ENCODE measurements at regions not wholly inside any gene's neighbourhood (a gene's known extent, or its start where the extent isn't known, plus 50 kb on each side); places are given as distances from the start of the nearest gene placed in this dataset.
"Not testable (repeated sequence)": the region's sequence is repeated elsewhere in the genome, so short reads cannot be mapped to it uniquely, and the experiment has no call there.

DNA sequence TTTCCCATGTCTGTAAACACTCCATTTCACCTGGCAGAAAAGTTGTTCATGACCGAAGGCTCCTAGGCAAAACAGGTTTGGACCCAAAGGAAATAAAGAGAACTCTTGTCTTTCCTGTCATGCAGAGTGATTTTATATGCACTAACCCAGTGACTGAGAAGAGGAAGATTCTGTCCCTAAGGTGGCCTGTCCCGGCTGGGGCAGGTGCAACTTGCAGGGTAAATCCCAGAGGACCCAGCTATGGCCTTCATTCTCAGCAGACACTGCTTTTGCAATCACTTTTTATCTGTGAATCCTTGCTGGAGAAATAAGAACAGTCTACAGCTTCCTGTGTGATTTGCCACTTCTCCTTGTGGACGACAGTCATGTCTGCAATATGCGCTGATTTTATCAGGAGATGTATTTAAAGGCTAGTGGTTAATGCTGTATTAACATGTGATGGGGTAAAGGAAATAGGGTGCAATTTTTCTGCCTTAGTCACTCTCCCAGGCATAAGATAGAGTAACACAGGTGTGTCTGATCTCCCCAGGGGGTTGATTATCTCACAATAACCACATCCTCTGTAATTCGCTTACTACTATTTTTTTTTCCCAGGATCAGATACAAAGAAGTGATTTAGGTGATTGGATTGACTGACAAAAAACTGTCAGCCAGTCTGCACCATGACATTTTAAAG is 696.8 kb upstream of the SOX9 start:
- DNase-seq, result no peak

DNA sequence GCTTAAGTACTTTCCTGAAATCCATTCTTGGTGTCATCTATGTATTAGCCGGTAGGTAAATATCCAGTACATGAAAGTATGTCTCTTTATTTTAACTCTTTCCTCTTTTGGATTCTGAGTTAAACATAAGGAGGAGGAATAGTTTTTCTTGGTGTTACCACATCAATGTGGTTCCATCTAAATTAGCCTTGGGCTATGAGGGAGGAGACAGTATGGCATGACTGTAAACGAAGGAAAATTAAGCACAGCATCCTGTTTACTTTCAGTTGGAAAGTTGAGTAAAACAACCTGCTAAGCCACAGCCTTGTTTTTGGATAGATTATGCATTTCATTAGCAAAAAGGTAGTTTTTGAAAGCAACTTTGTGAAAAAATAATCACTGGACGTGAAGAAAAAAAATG is 693.0 kb upstream of the SOX9 start:
- no peak for DNase-seq

DNA sequence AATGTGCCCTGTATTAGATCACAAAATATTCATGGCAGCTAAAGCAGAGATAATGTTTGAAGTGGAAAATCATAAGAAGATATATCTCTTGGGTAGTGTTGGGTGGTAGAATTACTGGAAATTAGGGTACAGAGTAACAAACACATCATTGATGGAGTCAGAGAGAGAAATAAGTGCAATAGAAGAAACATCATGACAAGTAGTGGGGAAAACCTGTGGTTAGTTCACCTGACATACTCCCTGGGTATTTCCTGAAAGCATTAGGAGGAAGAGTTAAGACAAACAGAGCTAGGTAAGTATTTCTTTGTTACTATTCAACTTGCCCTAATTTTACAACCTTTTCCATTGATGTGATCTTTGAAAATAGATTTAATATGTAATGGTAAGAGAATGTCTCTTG is 691.9 kb upstream of the SOX9 start:
- DNase-seq, result no peak

- DNase-seq, result no peak
These were observed 690.5 kb upstream of the SOX9 start for GRCh38 chr17:71430281-71430680.

DNA sequence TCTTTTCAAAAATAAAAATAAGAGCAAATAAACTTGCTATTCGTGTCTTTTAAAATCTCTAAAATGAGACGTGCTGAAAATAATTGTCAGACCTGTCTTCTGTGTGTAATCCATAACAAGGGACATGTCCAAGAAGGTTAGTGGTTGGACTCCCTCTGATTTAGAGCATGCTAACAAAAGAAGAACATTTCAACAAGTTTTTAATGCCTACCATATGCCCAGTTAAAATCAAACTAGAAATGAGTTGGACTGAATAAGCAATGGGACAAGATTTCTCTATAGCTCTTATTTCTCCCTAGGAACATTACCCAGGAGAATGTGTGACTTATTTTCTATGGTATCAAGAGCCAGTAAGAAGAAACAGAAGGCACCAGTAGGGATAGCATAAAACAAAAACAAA is 689.7 kb upstream of the SOX9 start:
- DNase-seq, result no peak

DNA sequence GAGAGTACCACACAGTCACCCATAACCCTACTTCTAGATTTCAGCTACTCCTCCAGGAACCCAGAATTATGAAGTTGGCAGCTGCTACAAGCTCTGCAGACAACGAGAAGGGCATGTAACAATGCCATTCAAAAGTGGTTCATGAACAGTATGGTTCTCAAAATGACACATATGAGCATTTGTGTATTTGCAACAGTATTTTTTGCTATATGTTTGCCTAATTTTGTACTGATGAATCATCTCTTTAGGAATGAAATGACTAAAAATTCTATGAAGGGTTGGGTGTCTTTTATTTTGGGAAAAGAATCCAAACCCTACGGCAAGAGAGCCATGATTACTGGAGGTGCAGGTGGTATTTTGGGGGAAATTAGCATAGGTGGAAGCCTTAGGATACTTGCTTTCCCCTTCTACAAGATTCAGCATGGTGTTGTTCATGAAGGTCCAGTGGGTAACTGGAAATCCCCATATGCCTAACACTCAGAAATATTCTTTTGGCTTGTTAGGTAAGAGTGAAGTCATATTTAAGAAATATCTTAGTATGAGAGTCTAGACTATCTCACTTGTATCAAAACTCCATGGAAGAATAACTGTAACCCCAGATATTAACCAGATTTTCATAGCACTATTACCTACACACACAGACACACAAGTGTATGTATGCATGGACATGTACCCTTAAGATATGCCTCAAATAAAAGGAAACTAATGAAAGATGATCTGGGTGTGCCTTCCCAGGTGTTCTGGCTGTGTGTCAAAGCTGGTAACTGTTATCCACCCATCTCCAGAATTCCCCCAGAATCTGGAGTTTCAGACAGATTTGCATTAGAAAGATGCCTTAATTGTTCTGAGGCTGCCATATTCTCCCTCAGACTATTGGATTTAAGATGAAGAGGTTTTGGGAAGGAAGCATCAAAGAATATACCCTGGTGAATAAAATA is 688.2 kb upstream of the SOX9 start:
- no peak for DNase-seq

DNA sequence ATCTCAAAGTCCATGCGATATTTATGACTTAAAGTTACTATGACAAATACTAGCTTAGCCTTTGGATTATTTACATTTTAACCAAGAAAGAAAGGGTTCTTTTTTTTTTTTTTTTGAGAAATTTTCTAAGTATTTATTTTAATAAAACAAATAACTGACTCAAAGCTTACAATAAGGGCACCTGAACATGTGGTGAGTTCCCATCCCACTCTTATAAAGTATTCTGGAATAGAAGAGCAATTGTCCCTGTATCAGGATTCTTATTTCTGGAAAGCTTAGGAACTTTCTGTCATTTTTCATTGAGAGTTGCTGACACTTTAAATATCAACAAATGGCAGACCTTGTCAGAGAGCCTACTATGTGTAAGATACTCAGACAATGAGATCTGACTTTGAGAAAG is 686.1 kb upstream of the SOX9 start:
- DNase-seq, result no peak

GRCh38 chr17:71436479-71436878 is 684.3 kb upstream of the SOX9 start:
- DNase-seq, result no peak

DNA sequence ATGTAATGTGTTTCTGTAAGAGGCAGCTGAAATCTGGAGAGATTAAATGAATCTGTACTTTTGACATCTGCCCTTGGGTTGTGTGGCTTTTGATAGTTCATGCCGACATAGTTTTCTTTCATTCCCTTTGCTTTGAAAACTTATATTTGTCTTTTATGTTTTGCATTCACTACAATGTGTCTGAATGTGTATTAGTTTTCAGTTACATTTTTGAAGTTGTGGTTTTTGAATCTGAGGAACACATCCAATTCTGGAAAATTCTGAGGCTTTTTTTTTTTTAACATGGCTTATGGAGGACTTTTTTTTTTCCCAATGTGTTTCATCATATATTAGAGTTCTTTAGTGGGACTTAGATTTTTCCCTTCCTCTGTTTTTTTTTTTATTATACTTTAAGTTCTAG is 683.7 kb upstream of the SOX9 start:
- DNase-seq, result no peak

DNA sequence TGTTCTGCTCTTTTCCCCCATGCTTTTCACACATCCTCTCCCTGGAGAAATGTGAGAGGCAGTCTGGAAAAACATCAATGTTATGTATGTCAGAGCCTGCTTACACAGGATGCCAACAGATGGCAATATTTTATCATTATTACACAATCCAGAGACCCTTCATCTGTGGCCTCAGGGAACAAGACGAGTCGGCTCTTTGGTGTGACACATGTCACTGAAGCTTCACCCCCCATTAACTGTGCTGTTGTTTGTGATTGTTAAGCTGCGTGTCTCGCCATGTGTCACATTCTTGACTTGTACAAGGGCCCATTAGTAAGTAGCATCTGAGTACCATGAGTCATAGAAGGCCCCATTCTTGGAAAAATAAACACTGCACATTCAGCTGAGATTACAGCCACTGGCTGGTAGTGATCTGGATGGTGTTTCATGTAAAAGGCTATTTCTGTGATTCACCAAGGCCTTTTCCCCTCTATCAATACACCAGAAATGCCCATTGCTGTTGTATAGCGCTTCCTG is 682.1 kb upstream of the SOX9 start:
- no peak for DNase-seq

DNA sequence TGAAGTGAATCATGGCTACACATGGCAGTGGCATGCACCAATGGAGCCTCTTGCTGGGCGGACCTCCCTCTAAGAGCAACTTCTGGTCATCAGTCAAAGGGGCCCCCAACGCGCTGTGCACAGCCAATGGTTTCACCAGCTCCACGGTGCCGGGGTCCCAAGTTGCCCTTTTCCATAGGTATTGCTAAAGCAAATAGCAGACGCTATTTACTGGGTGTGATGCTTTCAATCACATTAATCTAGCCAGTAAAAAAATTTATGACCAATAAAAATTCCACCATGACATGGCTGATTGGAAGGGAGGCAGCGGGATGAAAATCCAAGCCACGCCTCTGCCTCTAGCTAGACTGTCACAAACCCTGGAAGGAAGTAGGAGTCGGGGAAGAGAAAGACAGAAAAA is 680.3 kb upstream of the SOX9 start:
- DNase-seq, result no peak

- no peak for DNase-seq
These were observed 679.7 kb upstream of the SOX9 start for GRCh38 chr17:71441098-71441497.

GRCh38 chr17:71444078-71444477 is 676.7 kb upstream of the SOX9 start:
- no peak for DNase-seq

- DNase-seq, result no peak
These were observed 674.0 kb upstream of the SOX9 start for GRCh38 chr17:71446645-71447437.

DNA sequence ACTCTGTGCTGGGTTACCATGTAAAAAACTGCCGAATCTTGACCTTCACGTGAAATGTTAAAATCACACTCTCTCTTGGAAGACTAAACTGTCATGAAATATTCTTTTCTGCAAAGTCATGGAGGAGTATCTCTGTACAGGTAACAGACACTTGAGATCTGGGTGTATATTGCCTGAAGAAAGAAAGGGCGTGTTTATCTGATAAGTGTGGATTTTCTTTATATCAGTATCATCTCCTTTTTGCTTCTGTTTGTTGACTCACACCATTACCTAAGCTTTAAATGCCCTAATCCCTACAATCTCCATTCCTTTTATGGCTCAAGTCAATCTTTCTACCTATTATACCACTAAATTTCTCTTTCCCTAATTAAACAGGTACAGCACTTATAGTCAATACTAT is 673.2 kb upstream of the SOX9 start:
- no peak for DNase-seq

- DNase-seq, result not testable (repeated sequence)
These were observed 670.2 kb upstream of the SOX9 start for GRCh38 chr17:71450657-71451056.

DNA sequence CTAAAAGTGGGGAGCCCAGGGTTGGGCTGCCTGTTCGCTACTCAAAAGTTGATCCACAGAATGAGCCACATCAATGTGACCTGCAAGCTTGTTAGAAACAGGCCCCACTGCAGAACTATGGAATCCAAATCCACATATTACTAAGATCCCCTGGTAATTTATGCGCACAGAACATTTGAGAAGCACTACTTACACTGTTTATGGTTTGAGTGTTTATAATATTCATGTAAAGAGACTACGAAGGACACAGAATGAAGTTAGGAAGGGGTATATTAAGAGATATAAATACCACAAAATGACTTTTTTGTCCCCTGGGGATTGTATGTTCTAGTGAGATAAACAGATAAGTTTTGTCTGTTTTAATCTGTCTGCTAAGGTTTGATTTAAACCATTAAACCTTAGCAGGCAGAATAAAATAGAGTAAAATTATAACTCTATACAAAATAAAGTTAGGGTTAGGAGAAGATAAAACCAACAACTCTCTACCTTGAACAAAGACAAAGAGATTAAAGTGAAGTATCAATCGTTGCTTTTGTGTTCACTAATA is 666.9 kb upstream of the SOX9 start:
- no peak for DNase-seq

- no peak for DNase-seq
These were observed 665.6 kb upstream of the SOX9 start for GRCh38 chr17:71455219-71455618.

DNA sequence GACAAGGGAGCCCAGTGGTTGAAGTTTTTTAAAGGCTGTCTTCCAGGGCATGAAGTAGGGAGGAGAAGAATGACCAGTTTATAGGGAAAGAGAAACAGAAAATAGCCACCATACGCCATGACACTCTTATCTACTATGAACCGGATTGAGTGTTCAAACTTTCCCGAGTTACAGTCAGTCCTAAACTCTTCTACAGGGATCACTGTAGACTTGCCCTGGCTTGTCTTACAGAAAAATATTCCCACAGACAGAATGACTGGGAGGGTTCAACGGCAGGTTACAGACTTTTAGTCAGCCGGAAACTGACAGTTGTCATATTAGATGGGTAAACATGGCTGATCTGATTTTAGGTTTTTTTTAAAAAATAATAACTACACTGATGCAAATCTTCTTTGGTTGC is 662.5 kb upstream of the SOX9 start:
- no peak for DNase-seq

GRCh38 chr17:71460943-71461342 is 659.9 kb upstream of the SOX9 start:
- no peak for DNase-seq

DNA sequence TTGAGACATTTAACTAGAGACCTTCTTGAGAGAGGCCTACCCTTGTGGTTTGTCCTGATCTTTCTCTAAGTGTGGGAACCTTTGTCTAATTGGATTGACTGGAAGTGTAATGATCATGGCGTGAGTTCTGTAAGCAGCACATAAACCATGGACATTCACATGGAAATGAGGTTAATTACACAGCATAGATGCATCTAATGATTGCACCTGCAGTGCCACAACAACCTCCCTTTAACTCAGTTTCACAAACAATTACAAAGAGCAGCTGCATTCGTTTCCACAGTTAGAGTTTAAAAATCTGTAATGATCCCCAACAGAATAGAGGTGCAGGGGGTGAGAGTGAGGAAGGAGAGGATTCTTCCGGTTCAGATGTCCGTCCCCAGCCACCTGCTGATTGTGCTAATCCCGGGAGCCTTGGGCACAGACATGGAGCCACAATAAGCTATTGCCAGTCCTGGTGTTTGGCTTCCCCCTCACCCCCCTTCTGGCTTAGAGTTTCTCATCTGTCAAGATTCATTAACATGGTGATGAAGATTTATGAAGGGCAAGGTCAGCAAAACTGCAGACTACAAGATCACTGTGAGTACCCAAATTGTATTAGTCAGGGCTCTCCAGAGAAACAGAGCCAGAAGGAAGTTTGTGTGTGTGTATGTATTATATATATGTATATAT is 659.2 kb upstream of the SOX9 start:
- DNase-seq, result no peak

DNA sequence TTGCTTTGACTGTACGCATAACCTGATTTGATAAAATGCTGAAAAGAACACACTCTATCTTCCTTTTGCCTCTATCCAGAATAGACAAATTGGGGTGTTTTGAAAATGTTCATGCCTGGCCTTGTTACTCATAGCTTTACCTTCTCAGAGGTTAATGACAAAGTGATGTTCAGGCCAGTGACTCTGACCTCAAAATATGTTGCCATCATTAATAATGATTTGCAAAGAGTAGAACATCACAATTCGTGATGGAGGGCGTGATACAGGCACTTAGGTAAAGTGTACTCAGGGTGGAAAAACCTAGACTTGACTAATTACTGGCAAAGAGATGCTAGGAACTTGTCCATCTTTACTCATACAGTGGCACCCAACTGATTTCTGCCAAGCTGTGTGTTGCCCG is 656.6 kb upstream of the SOX9 start:
- no peak for DNase-seq

DNA sequence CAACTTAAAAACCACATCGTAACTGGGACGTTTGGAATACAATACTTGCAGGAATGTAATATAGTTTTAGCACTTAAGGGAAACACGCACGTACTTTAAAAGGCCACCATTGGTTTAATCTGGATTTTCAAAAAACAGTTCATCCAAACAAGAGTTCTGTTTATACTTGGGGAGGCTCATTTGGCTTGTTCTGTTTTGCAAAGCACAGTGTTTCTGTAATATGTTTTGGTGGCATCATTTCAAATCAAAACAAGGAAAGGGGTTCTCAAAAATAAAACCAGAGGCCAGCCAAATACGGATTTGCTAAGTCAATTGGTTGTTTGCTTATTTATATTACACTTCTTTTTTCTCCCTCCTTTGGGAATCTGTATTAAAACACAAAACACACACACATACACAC is 656.1 kb upstream of the SOX9 start:
- no peak for DNase-seq

Data from NCI-H1048 (cell line).